ENCODE measurements at regions not wholly inside any gene's neighbourhood (a gene's known extent, or its start where the extent isn't known, plus 50 kb on each side); places are given as distances from the start of the nearest gene placed in this dataset.

GRCh38 chr2:78420132-78420531, 605.4 kb upstream of the REG3G start (continued):
- TF ChIP-seq, protein P1, sequence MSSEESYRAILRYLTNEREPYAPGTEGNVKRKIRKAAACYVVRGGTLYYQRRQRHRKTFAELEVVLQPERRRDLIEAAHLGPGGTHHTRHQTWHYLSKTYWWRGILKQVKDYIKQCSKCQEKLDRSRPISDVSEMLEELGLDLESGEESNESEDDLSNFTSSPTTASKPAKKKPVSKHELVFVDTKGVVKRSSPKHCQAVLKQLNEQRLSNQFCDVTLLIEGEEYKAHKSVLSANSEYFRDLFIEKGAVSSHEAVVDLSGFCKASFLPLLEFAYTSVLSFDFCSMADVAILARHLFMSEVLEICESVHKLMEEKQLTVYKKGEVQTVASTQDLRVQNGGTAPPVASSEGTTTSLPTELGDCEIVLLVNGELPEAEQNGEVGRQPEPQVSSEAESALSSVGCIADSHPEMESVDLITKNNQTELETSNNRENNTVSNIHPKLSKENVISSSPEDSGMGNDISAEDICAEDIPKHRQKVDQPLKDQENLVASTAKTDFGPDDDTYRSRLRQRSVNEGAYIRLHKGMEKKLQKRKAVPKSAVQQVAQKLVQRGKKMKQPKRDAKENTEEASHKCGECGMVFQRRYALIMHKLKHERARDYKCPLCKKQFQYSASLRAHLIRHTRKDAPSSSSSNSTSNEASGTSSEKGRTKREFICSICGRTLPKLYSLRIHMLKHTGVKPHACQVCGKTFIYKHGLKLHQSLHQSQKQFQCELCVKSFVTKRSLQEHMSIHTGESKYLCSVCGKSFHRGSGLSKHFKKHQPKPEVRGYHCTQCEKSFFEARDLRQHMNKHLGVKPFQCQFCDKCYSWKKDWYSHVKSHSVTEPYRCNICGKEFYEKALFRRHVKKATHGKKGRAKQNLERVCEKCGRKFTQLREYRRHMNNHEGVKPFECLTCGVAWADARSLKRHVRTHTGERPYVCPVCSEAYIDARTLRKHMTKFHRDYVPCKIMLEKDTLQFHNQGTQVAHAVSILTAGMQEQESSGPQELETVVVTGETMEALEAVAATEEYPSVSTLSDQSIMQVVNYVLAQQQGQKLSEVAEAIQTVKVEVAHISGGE (tag by site-specific recombination; conservative IDR thresholded peaks at IDR 0.05; ENCODE audit: low read depth) = no peak

GRCh38 chr2:78423631-78424030, 601.9 kb upstream of the REG3G start:
- H3K9me3 ChIP-seq (ENCODE audit: control insufficient read depth, insufficient read depth, low read depth, low read length) = no peaks in the 10 kb centered on the region
- H3K4me1 ChIP-seq (ENCODE audit: control insufficient read depth, insufficient read depth, low read length) = no peaks in the 10 kb centered on the region
- no peak for TF ChIP-seq ZNF366 (tag by site-specific recombination; conservative IDR thresholded peaks at IDR 0.05)
- no peak for TF ChIP-seq ZNF645 (tag by site-specific recombination; IDR thresholded peaks at IDR 0.05)
- TF ChIP-seq ZNF639 (tag by site-specific recombination; IDR thresholded peaks at IDR 0.05) = no peak
- TF ChIP-seq, protein P1 (tag by site-specific recombination; conservative IDR thresholded peaks at IDR 0.05; ENCODE audit: low read depth) = no peak
- no peak for TF ChIP-seq ZNF830 (tag by site-specific recombination; IDR thresholded peaks at IDR 0.05; ENCODE audit: low read depth)
- no peak for TF ChIP-seq ZNF677 (tag by site-specific recombination; IDR thresholded peaks at IDR 0.05)
- no peak for TF ChIP-seq MEIS1 (CRISPR knock-in tag; IDR thresholded peaks at IDR 0.05; ENCODE audit: borderline replicate concordance)
- no peak for TF ChIP-seq GLI4 (tag by site-specific recombination; IDR thresholded peaks at IDR 0.05)
- ChIA-PET POLR2A (no interaction called here), CTCF (no interaction called here)
- H3K27ac ChIP-seq (ENCODE audit: extremely low read depth, low read depth, low read length) = no peak overlapping the region
- no peak overlapping the region for H3K4me3 ChIP-seq (ENCODE audit: low read depth, low read length)
- H3K36me3 ChIP-seq (ENCODE audit: control insufficient read depth in 2 of 2, insufficient read depth in 1 of 2, low read length in 2 of 2) = no peaks in the 10 kb centered on the region

GRCh38 chr2:78427170-78427569, 598.3 kb upstream of the REG3G start:
- Histone ChIP-seq H3K27ac (ENCODE audit: extremely low read depth, low read depth, low read length) (no peak overlapping the region), H3K9me3 (ENCODE audit: control insufficient read depth, insufficient read depth, low read depth, low read length) (no peaks in the 10 kb centered on the region), H3K4me3 (ENCODE audit: low read depth, low read length) (no peak overlapping the region), H3K36me3 (ENCODE audit: control insufficient read depth in 2 of 2, insufficient read depth in 1 of 2, low read length in 2 of 2) (no peaks in the 10 kb centered on the region), H3K4me1 (ENCODE audit: control insufficient read depth, insufficient read depth, low read length) (no peaks in the 10 kb centered on the region)
- CTCF ChIA-PET = no interaction called here
- POLR2A ChIA-PET = no interaction called here
- no peak for TF ChIP-seq ZNF302 (tag by site-specific recombination; IDR thresholded peaks at IDR 0.05; ENCODE audit: low read depth)
- TF ChIP-seq ZNF596 (tag by site-specific recombination; IDR thresholded peaks at IDR 0.05) = no peak
- no peak for TF ChIP-seq CTCF (tag by site-specific recombination; IDR thresholded peaks at IDR 0.05)
- TF ChIP-seq ZNF610 (tag by site-specific recombination; IDR thresholded peaks at IDR 0.05; ENCODE audit: borderline replicate concordance) = no peak
- no peak for TF ChIP-seq ZFP41 (tag by site-specific recombination; IDR thresholded peaks at IDR 0.05; ENCODE audit: borderline replicate concordance)

Data from HEK293 (cell line).